H1 (cell line): ENCODE measurements at regions not wholly inside any gene's neighbourhood (a gene's known extent, or its start where the extent isn't known, plus 50 kb on each side); places are given as distances from the start of the nearest gene placed in this dataset.

Source experiments
- CTCF ChIA-PET: fragments of 300-600 bp; sonication (Branson Sonifier 250); formaldehyde crosslinking; loops from one replicate; lab custom pipeline; 2021; ENCODE audit not compliant: partially characterized antibody; lab: Charles Lee
- POLR2A ChIA-PET: fragments of 300-600 bp; sonication (Branson Sonifier 250); formaldehyde crosslinking; loops from one replicate; lab custom pipeline; 2021; ENCODE audit warnings: inconsistent platforms; ENCODE audit not compliant: partially characterized antibody; lab: Charles Lee
- DNase-seq, 2 experiments: peaks; one replicate each; pipeline versions ENCODE4 v3.0.0 to v3.0.0-alpha.2; 2010 to 2022; ENCODE audit warnings: low spot score in 2 of 2, low read depth in 1 of 2, mixed read lengths in 1 of 2
- FAIRE-seq: peaks from 2 replicates; lab custom pipeline; 2011; peaks lifted over from hg19 to GRCh38; lab: Jason Lieb, UNC
- H2AFZ ChIP-seq: 2 replicates; pipeline ENCODE4 v1.8.1; 2012; ENCODE audit warnings: low read length, inconsistent platforms
- H2AK5ac ChIP-seq: 2 replicates; pipeline ENCODE4 v1.6.1; 2013; ENCODE audit warnings: low read depth, low read length
- H2BK120ac ChIP-seq: replicated peaks from 2 replicates; pipeline ENCODE3; 2013; ENCODE audit warnings: low read depth, low read length, inconsistent platforms
- H2BK12ac ChIP-seq: 2 replicates; pipeline ENCODE4 v1.6.1; 2013; ENCODE audit warnings: low read depth, low read length
- H2BK15ac ChIP-seq: 2 replicates; pipeline ENCODE4 v1.6.1; 2013; ENCODE audit warnings: low read length
- H2BK20ac ChIP-seq: 2 replicates; pipeline ENCODE4 v1.6.1; 2013; ENCODE audit warnings: low read length
- H2BK5ac ChIP-seq: 2 replicates; pipeline ENCODE4 v1.6.1; 2013; ENCODE audit warnings: low read depth, low read length
- H3K14ac ChIP-seq: 2 replicates; pipeline ENCODE4 v1.6.1; 2013; ENCODE audit warnings: inconsistent platforms; ENCODE audit not compliant: insufficient read length
- H3K18ac ChIP-seq: 2 replicates; pipeline ENCODE4 v1.6.1; 2013; ENCODE audit warnings: low read length; ENCODE audit errors: extremely low read depth
- H3K23ac ChIP-seq: 2 replicates; pipeline ENCODE4 v1.6.1; 2013; ENCODE audit warnings: inconsistent platforms; ENCODE audit not compliant: insufficient read length
- H3K23me2 ChIP-seq: 2 replicates; pipeline ENCODE4 v1.6.1; 2013; ENCODE audit warnings: low read depth, low read length
- H3K27ac ChIP-seq: 2 replicates; pipeline ENCODE4 v1.6.1; 2011; ENCODE audit warnings: low read depth, low read length, inconsistent platforms
- H3K27me3 ChIP-seq, 4 experiments: replicated peaks in 1 of 4; 1 replicate in 1 of 4; 2 replicates in 3 of 4; pipeline versions ENCODE4 v1.6.1 to v1.8.1; 2011 to 2013; ENCODE audit warnings: low read length in 3 of 4, mild to moderate bottlenecking in 3 of 4, inconsistent platforms in 2 of 4, mixed read lengths in 2 of 4, moderate library complexity in 1 of 4; ENCODE audit not compliant: control insufficient read depth in 3 of 4, insufficient read depth in 3 of 4; ENCODE audit errors: extremely low read depth in 1 of 4
- H3K36me3 ChIP-seq, 4 experiments: 2 replicates each; pipeline versions ENCODE4 v1.6.1 to v1.8.1; 2011 to 2013; ENCODE audit warnings: mild to moderate bottlenecking in 4 of 4, low read length in 3 of 4, moderate library complexity in 2 of 4, control low read depth in 1 of 4, inconsistent platforms in 1 of 4; ENCODE audit not compliant: insufficient read depth in 4 of 4, control insufficient read depth in 2 of 4
- H3K4ac ChIP-seq: replicated peaks from 2 replicates; pipeline ENCODE3; 2013; ENCODE audit warnings: low read length, low read depth, mixed read lengths, inconsistent platforms; ENCODE audit not compliant: insufficient read length
- H3K4me1 ChIP-seq, 4 experiments: replicated peaks in 1 of 4; 1 replicate in 1 of 4; 2 replicates in 3 of 4; pipeline versions ENCODE4 v1.6.1 to v1.8.1; 2011 to 2013; ENCODE audit warnings: low read length in 3 of 4, inconsistent platforms in 2 of 4, mixed read lengths in 1 of 4; ENCODE audit not compliant: insufficient read depth in 4 of 4, control insufficient read depth in 3 of 4
- H3K4me2 ChIP-seq, 2 experiments: 2 replicates each; pipeline versions ENCODE4 v1.6.1 to v1.8.1; 2011 to 2013; ENCODE audit warnings: low read depth in 2 of 2, low read length in 2 of 2, control low read depth in 1 of 2, inconsistent platforms in 1 of 2, mild to moderate bottlenecking in 1 of 2; ENCODE audit not compliant: insufficient read depth in 1 of 2
- H3K4me3 ChIP-seq, 4 experiments: fragments of 200-600, 300-600 bp in 1 of 4; sonication (generic), shearing (Covaris generic), sonication (Bioruptor Twin) in 1 of 4; 2 replicates each; pipeline versions ENCODE4 v1.5.1 to v1.8.1; 2011 to 2016; ENCODE audit warnings: low read length in 4 of 4, low read depth in 3 of 4, control low read depth in 2 of 4, inconsistent platforms in 2 of 4, mild to moderate bottlenecking in 2 of 4, mixed read lengths in 1 of 4, moderate library complexity in 1 of 4; ENCODE audit not compliant: insufficient read depth in 2 of 4; ENCODE audit errors: extremely low read depth in 1 of 4
- H3K56ac ChIP-seq: replicated peaks from 2 replicates; pipeline ENCODE3; 2013; ENCODE audit warnings: low read depth, mild to moderate bottlenecking, mixed read lengths, low read length, inconsistent platforms; ENCODE audit not compliant: insufficient read length
- H3K79me1 ChIP-seq: 2 replicates; pipeline ENCODE4 v1.6.1; 2013; ENCODE audit warnings: low read depth, low read length, control low read depth
- H3K79me2 ChIP-seq, 2 experiments: 2 replicates each; pipeline versions ENCODE4 v1.6.1 to v1.8.1; 2012 to 2013; ENCODE audit warnings: low read length in 2 of 2, mild to moderate bottlenecking in 2 of 2, inconsistent platforms in 1 of 2; ENCODE audit not compliant: insufficient read depth in 2 of 2, control insufficient read depth in 1 of 2
- H3K9ac ChIP-seq, 4 experiments: replicated peaks in 1 of 4; 1 replicate in 1 of 4; 2 replicates in 3 of 4; pipeline versions ENCODE4 v1.6.1 to v1.8.1; 2011 to 2013; ENCODE audit warnings: low read depth in 3 of 4, low read length in 3 of 4, control low read depth in 2 of 4, mild to moderate bottlenecking in 2 of 4, moderate library complexity in 2 of 4, inconsistent platforms in 1 of 4; ENCODE audit errors: extremely low read depth in 1 of 4
- H3K9me3 ChIP-seq, 2 experiments: 2 replicates each; pipeline versions ENCODE4 v1.6.1 to v1.8.1; 2012 to 2013; ENCODE audit warnings: mild to moderate bottlenecking in 2 of 2, moderate library complexity in 2 of 2, control low read depth in 1 of 2, inconsistent platforms in 1 of 2, low read depth in 1 of 2, low read length in 1 of 2, mixed read lengths in 1 of 2; ENCODE audit not compliant: insufficient read depth in 2 of 2
- H4K20me1 ChIP-seq, 2 experiments: replicated peaks in 1 of 2; 2 replicates each; pipeline versions ENCODE3 to v1.8.1; 2011 to 2013; ENCODE audit warnings: inconsistent platforms in 2 of 2, low read length in 2 of 2, mild to moderate bottlenecking in 1 of 2; ENCODE audit not compliant: insufficient read depth in 2 of 2, control insufficient read depth in 1 of 2
- H4K5ac ChIP-seq: 2 replicates; pipeline ENCODE4 v1.6.1; 2013; ENCODE audit warnings: low read length, low read depth, mixed read lengths, inconsistent platforms; ENCODE audit not compliant: insufficient read length
- H4K8ac ChIP-seq: 2 replicates; pipeline ENCODE4 v1.8.0; 2013; ENCODE audit warnings: mild to moderate bottlenecking, moderate library complexity, low read length, inconsistent platforms; ENCODE audit not compliant: insufficient read depth; ENCODE audit errors: extremely low read depth
- H4K91ac ChIP-seq: replicated peaks from 2 replicates; pipeline ENCODE3; 2013; ENCODE audit warnings: low read length, mixed read lengths, inconsistent platforms; ENCODE audit not compliant: insufficient read length
- CBX5 ChIP-seq: fragments of 300-800, 300-1000 bp; sonication (generic); IDR thresholded peaks from 2 replicates; pipeline ENCODE4 v1.7.1; 2016; ENCODE audit warnings: antibody characterized with exemption, low read length, low read depth
- HDAC2 ChIP-seq, 2 experiments: fragments of 300-600 bp in 1 of 2; sonication (generic) in 1 of 2; IDR thresholded peaks; 2 replicates each; pipeline ENCODE4 v1.6.1; 2011 to 2012; ENCODE audit warnings: low read depth in 2 of 2, low read length in 2 of 2, mild to moderate bottlenecking in 2 of 2, moderate library complexity in 2 of 2, borderline replicate concordance in 1 of 2, inconsistent platforms in 1 of 2
- MAFK ChIP-seq: IDR thresholded peaks from 2 replicates; pipeline ENCODE4 v1.6.1; 2012; ENCODE audit warnings: low read depth, mild to moderate bottlenecking, improper control_type of control experiment, low read length
- POLR2AphosphoS5 ChIP-seq: IDR thresholded peaks from 2 replicates; pipeline ENCODE4 v1.6.1; 2011; ENCODE audit warnings: low read depth, low read length
- SUZ12 ChIP-seq: fragments of 200-600 bp; sonication (generic); IDR thresholded peaks from 2 replicates; pipeline ENCODE4 v1.6.1; 2012; ENCODE audit warnings: mild to moderate bottlenecking, inconsistent platforms, low read length, moderate library complexity, mixed read lengths
- TAF7 ChIP-seq: optimal IDR thresholded peaks from 2 replicates; pipeline ENCODE3; 2011; ENCODE audit warnings: low read depth, mild to moderate bottlenecking, inconsistent platforms, low read length, moderate library complexity, borderline replicate concordance
- WGBS, 2 experiments: shearing (Covaris generic) in 1 of 2; methylation state at CpG; one replicate each; pipeline versions ENCODE4 v1.1.6 to v1.1.7; 2013 to 2015; ENCODE audit warnings: low lambda C conversion rate in 2 of 2, mixed read lengths in 2 of 2, inconsistent platforms in 1 of 2, low coverage in 1 of 2, missing lambda C conversion rate in 1 of 2; ENCODE audit not compliant: insufficient replicate concordance in 2 of 2, insufficient coverage in 1 of 2, insufficient read length in 1 of 2; ENCODE audit errors: extremely low coverage in 1 of 2, missing lambda C conversion rate in 1 of 2; 5-methylcytosine and 5-hydroxymethylcytosine counted together
- TF ChIP-seq, protein P1 (sequence below), 3 experiments: IDR thresholded peaks; 1 replicate in 2 of 3; 2 replicates in 1 of 3; pipeline versions ENCODE4 v1.5.1 to v1.6.1; 2011; ENCODE audit warnings: low read length in 3 of 3, mild to moderate bottlenecking in 3 of 3, inconsistent platforms in 2 of 3, low read depth in 1 of 3, moderate library complexity in 1 of 3; ENCODE audit not compliant: insufficient read depth in 1 of 3; ENCODE audit errors: control extremely low read depth in 1 of 3
- TF ChIP-seq, protein P2 (sequence below): IDR thresholded peaks from 2 replicates; pipeline ENCODE4 v1.6.1; 2011; ENCODE audit warnings: low read length, improper control_type of control experiment
- TF ChIP-seq, protein P3 (sequence below): IDR thresholded peaks from 2 replicates; pipeline ENCODE4 v1.6.1; 2011; ENCODE audit warnings: low read depth, mild to moderate bottlenecking, low read length; ENCODE audit not compliant: insufficient read depth

DNA sequence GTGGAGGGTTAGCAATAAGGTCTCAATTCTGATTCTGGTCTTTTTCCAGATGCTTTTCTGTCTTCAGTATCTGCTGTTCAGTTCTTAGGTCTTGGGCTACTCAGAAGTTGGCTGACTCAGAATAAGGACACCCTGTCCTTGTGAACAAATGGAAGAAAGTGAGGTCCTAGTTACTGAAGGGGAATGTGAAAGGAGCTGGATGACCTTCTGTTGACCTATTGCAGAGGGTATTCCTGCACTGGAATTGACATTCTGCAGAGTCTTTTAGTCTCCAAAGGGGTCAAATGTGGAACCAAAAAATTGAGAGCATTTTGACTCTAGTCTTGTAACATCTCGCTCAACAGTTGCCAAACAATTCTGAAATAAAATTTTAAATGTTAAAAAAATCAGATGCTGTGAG is 63.0 kb downstream of the CCR1 start:
- Histone ChIP-seq H4K91ac (no peak overlapping the region), H4K8ac (no peak overlapping the region), H2BK20ac (no peak overlapping the region), H3K27ac (no peak overlapping the region), H3K18ac (no peak overlapping the region), H3K9ac (no peak overlapping the region), H3K36me3 (no peaks in the 10 kb centered on the region), H3K14ac (no peak overlapping the region), H2BK15ac (no peak overlapping the region), H3K27me3 (no peaks in the 10 kb centered on the region), H3K4ac (no peak overlapping the region), H3K79me1 (no peaks in the 10 kb centered on the region), H2BK120ac (no peak overlapping the region), H4K20me1 (no peaks in the 10 kb centered on the region), H2AFZ (no peak overlapping the region), H3K9me3 (no peaks in the 10 kb centered on the region), H3K56ac (no peak overlapping the region), H3K4me2 (no peak overlapping the region), H2BK5ac (no peak overlapping the region), H3K4me1 (no peaks in the 10 kb centered on the region), H3K4me3 (no peak overlapping the region), H4K5ac (no peak overlapping the region), H3K23ac (no peak overlapping the region), H3K79me2 (no peaks in the 10 kb centered on the region), H3K23me2 (no peaks in the 10 kb centered on the region), H2BK12ac (no peak overlapping the region), H2AK5ac (no peak overlapping the region)
- ChIA-PET CTCF (no interaction called here), POLR2A (no interaction called here)
- DNase-seq (no peak), FAIRE-seq (no peak)
- TF ChIP-seq MAFK (no peak), HDAC2 (IDR thresholded peaks at IDR 0.05; ENCODE audit: borderline replicate concordance in 1 of 2, low read depth in 2 of 2, low read length in 2 of 2) (no peak), TAF7 (no peak), SUZ12 (no peak), CBX5 (no peak), POLR2AphosphoS5 (no peak)
- TF ChIP-seq, protein P1, sequence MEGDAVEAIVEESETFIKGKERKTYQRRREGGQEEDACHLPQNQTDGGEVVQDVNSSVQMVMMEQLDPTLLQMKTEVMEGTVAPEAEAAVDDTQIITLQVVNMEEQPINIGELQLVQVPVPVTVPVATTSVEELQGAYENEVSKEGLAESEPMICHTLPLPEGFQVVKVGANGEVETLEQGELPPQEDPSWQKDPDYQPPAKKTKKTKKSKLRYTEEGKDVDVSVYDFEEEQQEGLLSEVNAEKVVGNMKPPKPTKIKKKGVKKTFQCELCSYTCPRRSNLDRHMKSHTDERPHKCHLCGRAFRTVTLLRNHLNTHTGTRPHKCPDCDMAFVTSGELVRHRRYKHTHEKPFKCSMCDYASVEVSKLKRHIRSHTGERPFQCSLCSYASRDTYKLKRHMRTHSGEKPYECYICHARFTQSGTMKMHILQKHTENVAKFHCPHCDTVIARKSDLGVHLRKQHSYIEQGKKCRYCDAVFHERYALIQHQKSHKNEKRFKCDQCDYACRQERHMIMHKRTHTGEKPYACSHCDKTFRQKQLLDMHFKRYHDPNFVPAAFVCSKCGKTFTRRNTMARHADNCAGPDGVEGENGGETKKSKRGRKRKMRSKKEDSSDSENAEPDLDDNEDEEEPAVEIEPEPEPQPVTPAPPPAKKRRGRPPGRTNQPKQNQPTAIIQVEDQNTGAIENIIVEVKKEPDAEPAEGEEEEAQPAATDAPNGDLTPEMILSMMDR (IDR thresholded peaks at IDR 0.05; ENCODE audit: control extremely low read depth in 1 of 3, insufficient read depth in 1 of 3, low read depth in 1 of 3, low read length in 3 of 3), result no peak
- TF ChIP-seq, protein P2, sequence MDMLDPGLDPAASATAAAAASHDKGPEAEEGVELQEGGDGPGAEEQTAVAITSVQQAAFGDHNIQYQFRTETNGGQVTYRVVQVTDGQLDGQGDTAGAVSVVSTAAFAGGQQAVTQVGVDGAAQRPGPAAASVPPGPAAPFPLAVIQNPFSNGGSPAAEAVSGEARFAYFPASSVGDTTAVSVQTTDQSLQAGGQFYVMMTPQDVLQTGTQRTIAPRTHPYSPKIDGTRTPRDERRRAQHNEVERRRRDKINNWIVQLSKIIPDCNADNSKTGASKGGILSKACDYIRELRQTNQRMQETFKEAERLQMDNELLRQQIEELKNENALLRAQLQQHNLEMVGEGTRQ, result no peak
- TF ChIP-seq, protein P3, sequence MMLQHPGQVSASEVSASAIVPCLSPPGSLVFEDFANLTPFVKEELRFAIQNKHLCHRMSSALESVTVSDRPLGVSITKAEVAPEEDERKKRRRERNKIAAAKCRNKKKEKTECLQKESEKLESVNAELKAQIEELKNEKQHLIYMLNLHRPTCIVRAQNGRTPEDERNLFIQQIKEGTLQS, result no peak
- WGBS, 2 experiments, result 92% methylated on average over 1 of the region's 1 CpG; no CpG with 5 or more reads in 1 of the 2 experiments
